Cardiac fibroblast (primary cell): ENCODE measurements at regions not wholly inside any gene's neighbourhood (a gene's known extent, or its start where the extent isn't known, plus 50 kb on each side); places are given as distances from the start of the nearest gene placed in this dataset.

Source experiments
- DNase-seq, 2 donors: peaks; one replicate each; pipeline versions ENCODE4 v3.0.0 to v3.0.0-alpha.2; 2010; ENCODE audit warnings: low read depth in 2 of 2
- H3K4me3 ChIP-seq, 2 donors: replicated peaks in 1 of 2; 1 replicate in 1 of 2; 2 replicates in 1 of 2; pipeline ENCODE4 v1.5.1; 2011; ENCODE audit warnings: low read depth in 2 of 2, low read length in 2 of 2, mild to moderate bottlenecking in 2 of 2, moderate library complexity in 1 of 2
- CTCF ChIP-seq: IDR thresholded peaks from one replicate; pipeline ENCODE4 v1.5.1; 2011; ENCODE audit warnings: low read depth, mild to moderate bottlenecking, low read length, inconsistent platforms

DNA sequence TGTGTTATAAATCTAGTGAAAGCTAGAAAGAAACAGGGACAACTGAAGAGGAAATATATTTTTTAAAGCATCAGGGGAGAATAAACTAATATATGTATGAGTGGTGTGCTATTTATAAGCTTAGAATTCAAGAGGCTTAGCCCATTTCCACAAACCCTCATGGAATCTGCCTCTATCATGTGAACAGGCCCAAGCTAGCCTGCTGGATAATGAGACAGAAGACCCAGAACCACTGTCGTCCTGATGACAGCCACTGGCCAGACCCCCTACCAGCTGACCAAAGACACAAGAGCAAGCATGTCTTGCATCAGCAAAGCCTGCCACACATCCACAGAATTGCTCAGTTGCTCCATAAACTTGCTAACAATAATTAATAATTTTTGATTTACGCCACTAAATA, 382.3 kb upstream of the NXPH2 start:
- DNase-seq: no peak
- TF ChIP-seq CTCF: no peak

GRCh38 chr2:139160836-139161235, 380.6 kb upstream of the NXPH2 start:
- no peak overlapping the region for H3K4me3 ChIP-seq
- TF ChIP-seq CTCF: no peak
- DNase-seq: peak in 1 of 2 donors; percentile 0

More for the DNA sequence above, 382.3 kb upstream of the NXPH2 start:
- no peak overlapping the region for H3K4me3 ChIP-seq

DNA sequence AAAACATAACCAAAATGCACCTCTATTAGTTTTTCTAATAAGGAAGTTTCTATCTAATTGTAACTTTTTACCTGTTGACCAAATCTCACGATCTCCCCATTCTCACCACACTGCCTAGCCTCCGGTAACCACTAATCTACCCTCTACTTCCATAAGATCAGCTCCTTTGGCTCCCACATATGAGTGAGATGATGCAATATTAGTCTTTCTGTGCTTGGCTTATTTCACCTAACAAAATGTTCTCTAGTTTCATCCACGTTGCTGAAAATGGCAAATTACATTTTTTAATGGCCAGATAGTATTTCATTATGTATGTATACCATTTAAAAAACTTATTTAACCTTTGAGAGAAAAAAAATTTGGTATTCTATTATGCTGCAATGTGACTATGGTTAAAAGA, 379.0 kb upstream of the NXPH2 start:
- TF ChIP-seq CTCF: no peak
- H3K4me3 ChIP-seq: no peak overlapping the region
- no peak for DNase-seq

GRCh38 chr2:139156730-139157129, 376.5 kb upstream of the NXPH2 start:
- no peak for DNase-seq
- no peak for TF ChIP-seq CTCF
- H3K4me3 ChIP-seq: no peak overlapping the region

DNA sequence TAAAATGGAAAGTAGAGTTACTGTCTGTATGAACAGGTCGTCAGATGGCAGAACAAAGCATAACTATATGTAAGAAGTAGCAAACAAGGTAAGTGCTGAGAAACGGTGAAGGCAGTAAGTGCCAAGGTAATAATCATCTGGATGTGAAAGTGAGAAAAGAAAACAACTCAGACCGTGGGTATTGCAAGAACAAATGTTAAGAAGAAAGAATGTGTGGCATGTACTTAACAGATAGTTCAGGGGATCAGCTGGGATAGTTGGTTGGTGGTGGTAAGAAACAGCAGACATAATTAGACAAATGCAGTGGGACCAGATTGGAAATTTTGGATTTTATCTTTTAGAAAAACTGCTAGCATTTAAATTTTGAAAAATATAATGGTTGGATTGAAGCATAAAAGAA, 375.8 kb upstream of the NXPH2 start:
- DNase-seq: no peak
- H3K4me3 ChIP-seq: no peak overlapping the region
- TF ChIP-seq CTCF: no peak

GRCh38 chr2:139142252-139142880, 362.2 kb upstream of the NXPH2 start:
- peak; percentile 35 to 36 for DNase-seq
- TF ChIP-seq CTCF: no peak
- no peak overlapping the region for H3K4me3 ChIP-seq

- no peak for TF ChIP-seq CTCF
Observed at GRCh38 chr2:139124271-139124670, 344.1 kb upstream of the NXPH2 start.

More at GRCh38 chr2:139124271-139124670, 344.1 kb upstream of the NXPH2 start:
- H3K4me3 ChIP-seq: no peak overlapping the region
- DNase-seq: no peak
